CD4-positive, alpha-beta T cell treated with Interleukin-12 subunit alpha and Interleukin-12 subunit beta, for 1 hour (primary cell): ENCODE measurements at regions not wholly inside any gene's neighbourhood (a gene's known extent, or its start where the extent isn't known, plus 50 kb on each side); places are given as distances from the start of the nearest gene placed in this dataset.
"Not testable (repeated sequence)": the region's sequence is repeated elsewhere in the genome, so short reads cannot be mapped to it uniquely, and the experiment has no call there.

ENCODE experiments used
- DNase-seq: peaks from one replicate; pipeline ENCODE4 v3.0.0-alpha.2; 2020

GRCh38 chr4:138790706-138791340 is 224.8 kb upstream of the NOCT start:
- DNase-seq: no peak

GRCh38 chr4:138789796-138790195 is 225.8 kb upstream of the NOCT start:
- DNase-seq: no peak

- no peak for DNase-seq
Observed at GRCh38 chr4:138788857-138789256, 226.7 kb upstream of the NOCT start.

DNA sequence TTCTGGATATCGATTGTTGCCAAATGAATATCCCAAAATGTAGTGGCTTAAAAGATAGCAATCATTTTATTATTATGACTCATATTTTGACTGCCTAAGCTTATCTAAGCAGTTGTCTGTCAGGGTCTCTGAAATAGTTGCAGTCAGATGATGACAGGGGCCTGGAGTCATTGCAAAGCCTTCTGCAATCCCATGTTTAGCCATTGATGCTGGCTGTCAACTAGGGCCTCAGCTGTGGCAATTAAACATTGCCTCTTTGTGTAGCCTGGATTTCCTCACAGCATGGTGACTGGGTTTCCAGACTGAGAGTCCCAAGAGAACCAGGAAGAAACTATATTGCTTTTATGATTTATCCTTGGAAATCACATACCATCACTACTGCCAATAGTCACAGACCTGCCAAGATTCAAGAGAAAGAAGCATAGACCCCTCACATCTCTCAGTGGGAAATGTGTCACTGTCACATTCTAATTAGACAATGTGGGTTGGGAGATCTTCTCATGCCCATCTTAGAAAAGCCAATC is 227.3 kb upstream of the NOCT start:
- DNase-seq: no peak

GRCh38 chr4:138779761-138780160 is 235.8 kb upstream of the NOCT start:
- not testable (repeated sequence) for DNase-seq

- no peak for DNase-seq
Observed at GRCh38 chr4:138775890-138776289, 239.7 kb upstream of the NOCT start.

- no peak for DNase-seq
Observed at GRCh38 chr4:138775489-138775888, 240.1 kb upstream of the NOCT start.

GRCh38 chr4:138774940-138775339 is 240.6 kb upstream of the NOCT start:
- DNase-seq: no peak

DNA sequence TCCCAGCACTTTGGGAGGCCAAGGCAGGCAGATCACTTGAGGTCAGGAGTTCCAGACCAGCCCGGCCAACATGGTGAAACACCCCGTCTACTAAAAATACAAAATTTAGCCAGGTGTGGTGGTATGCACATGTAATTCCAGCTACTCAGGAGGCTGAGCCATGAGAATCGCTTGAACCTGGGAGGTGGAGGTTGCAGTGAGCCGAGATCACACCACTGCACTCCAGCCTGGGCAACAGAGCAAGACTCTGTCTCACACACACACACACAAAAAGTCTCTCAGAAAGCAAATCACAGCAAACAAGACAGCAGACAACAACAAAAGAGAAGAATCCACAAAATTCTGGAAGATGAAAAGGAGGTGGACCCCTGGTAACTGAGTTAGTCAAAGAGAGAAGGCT is 241.5 kb upstream of the NOCT start:
- not testable (repeated sequence) for DNase-seq

DNA sequence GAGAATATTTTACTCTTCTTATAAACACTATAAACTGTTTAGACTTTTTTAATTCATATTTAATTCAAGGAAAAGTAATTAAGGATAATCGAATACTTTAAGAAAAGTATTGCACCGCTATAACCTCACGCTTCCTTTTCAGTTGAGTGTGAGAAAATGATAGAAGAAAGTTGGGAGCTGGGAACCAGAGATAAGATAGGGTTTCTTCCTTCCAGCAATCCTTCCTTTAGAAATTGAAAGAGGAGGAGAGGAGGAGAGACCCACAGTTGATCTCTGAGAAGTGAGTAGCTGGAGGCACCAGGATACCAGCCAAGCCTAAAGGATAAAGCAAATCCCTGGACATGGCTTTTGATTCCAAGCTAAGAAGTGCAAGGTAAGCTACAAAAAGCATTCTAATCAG is 242.3 kb upstream of the NOCT start:
- no peak for DNase-seq

DNA sequence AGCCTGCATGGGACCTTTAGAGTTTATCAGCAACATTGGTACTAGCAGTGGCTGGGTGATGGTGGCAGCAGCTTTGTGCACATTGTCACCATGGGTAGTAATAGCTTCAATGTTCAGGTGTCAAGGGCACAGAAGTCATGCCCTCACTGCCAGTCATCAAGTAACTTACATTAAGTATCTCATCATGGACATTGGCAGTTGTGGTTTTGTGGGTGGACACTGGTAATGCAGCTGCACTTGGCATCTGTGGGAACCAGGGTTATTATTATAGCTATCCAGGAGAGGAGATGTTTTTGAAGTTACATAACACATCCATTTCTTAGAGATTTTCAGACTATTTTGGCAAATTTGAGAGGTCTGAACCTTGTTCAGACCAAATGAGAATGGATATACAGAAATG is 243.2 kb upstream of the NOCT start:
- DNase-seq: no peak

DNA sequence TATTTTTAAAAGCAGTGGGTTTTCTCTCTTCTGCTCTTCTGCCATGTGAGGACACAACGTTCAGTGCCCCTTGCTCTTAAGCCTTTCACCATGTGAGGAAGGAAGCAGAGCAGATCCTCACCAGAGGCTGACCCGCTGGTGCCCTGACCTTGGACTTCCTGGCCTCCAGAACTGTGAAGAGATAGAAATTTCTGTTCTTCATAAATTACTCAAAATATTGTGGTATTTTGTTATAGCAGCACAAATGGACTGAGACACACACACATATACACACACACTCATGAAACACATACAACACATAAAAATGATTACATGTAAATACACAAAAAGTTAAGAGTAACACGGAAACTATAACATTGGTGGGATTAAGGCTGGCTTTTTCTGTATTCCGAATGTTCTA is 244.8 kb upstream of the NOCT start:
- no peak for DNase-seq

GRCh38 chr4:138766332-138766731 is 249.2 kb upstream of the NOCT start:
- no peak for DNase-seq

GRCh38 chr4:138765442-138765841 is 250.1 kb upstream of the NOCT start:
- no peak for DNase-seq

GRCh38 chr4:138761638-138762220 is 253.9 kb upstream of the NOCT start:
- no peak for DNase-seq

DNA sequence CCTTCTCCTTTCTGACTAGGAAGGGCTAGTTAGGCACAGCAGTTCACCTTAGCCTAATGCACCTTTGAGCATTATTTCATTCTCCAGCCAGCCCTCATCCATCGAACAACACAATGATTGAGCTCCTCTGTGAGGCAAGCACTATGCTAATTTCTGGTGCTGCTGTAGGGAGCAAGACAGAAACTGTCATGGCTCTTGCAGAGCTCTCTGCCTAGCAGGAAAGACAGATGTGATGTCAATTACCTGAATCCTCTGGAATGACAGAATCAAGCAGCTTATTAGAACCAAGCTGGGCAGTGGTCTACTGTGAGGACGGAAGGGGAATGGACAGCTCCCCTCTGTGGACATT is 256.1 kb upstream of the NOCT start:
- no peak for DNase-seq

DNA sequence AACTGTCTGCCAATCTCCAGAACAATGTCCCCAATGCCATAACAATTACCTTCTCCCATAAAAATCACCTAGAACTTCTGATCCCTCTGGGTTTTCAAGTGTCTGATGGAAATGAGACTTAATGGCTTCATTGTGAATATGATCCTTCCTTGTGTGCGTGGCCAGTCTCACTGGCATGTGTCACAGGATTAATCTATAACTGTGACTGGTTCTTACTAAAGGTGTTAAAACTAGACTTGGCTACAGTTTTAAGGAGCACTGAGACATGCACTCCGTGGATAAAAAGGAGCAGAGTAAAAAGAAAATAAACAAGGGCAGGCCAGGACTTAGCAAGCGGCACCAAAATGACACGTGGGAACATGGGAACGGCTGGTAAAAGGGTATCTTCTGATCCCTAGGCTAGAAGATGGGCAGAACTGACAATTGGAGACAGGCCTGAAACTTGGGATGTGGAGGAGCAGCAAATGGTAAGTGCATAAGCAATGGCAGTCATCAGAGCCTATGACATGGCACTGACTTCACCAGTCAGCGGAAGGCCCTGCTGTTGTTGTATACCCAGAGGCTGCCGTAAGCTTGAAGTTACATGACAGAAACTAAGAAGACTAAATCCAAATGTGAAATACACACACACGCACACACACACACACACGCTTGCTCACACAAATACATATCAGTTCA is 256.6 kb upstream of the NOCT start:
- DNase-seq: no peak

DNA sequence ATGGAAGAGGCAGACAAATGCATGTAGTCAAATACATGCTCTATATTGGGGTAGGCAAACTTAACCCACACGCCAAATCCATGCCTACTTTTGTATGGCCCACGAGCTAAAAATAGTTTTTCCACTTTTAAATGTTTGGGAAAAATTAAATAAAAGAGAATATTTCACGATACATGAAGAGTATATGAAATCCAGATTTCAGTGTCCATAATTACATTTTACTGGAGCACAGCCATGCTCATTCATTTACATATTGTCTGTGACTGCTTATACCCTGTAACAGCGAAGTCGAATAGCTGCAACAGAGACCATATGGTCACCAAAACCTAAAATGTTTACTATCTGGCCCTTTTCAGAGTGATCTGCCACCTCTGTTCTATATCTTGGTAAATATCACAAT is 257.4 kb upstream of the NOCT start:
- DNase-seq: no peak

DNA sequence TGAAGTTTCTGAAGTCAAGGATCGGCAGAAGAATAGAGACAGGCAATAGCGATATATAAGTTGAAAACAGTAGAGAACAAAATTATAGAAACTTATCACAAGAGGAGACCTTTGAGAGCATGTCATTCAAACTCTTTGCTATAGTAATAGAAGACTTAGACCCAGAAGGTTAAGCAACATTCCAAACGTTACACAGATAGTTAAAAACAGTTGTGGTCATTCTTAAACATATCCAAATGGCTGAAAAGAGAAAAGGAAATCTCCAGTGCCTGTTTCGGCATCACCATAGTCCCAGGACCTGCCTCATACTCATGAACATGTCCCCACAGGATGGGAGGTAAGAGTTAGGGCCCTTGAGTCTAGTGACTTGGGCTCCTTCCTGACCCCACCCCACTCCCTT is 258.1 kb upstream of the NOCT start:
- DNase-seq: no peak

GRCh38 chr4:138756519-138756918 is 259.1 kb upstream of the NOCT start:
- no peak for DNase-seq

- DNase-seq: no peak
Observed at GRCh38 chr4:138751309-138751708, 264.3 kb upstream of the NOCT start.

DNA sequence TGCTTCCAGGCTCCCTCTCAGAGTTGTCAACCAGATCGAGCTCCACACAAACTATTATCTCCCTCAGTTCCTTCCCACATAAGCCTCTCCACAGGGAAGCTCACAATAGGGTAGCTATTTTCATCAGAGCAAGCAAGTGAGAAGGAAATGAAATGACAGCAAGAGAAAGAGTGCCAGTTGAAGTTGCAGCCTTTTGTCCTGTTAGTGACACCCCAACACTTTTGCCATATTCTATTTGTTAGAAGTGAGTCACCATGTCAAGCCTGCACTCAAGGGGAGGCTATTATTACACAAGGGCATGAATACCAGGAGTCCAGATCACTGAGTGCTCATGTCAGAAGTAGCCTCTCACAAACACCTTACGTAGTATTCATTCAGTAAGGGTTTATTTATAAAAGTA is 266.3 kb upstream of the NOCT start:
- no peak for DNase-seq

GRCh38 chr4:138741766-138742377 is 273.7 kb upstream of the NOCT start:
- DNase-seq: no peak
